Mesenchymal stem cell (in vitro differentiated cells and primary cell): ENCODE measurements at regions not wholly inside any gene's neighbourhood (a gene's known extent, or its start where the extent isn't known, plus 50 kb on each side); places are given as distances from the start of the nearest gene placed in this dataset.

Experiments
- DNase-seq: peaks from one replicate; pipeline ENCODE4 v3.0.0-alpha.2; 2013
- H2AFZ ChIP-seq: one replicate; pipeline ENCODE4 v1.6.1; 2013; ENCODE audit warnings: low read depth, mild to moderate bottlenecking, control low read depth, inconsistent platforms, low read length, moderate library complexity
- H2AK5ac ChIP-seq: 2 replicates; pipeline ENCODE4 v1.6.1; 2013; ENCODE audit warnings: low read length, moderate library complexity, mild to moderate bottlenecking, inconsistent platforms; ENCODE audit not compliant: severe bottlenecking
- H2BK120ac ChIP-seq: one replicate; pipeline ENCODE4 v1.6.1; 2013; ENCODE audit warnings: low read depth, mild to moderate bottlenecking, inconsistent platforms, low read length, moderate library complexity
- H2BK12ac ChIP-seq, 2 experiments: one replicate each; pipeline ENCODE4 v1.6.1; 2013; ENCODE audit warnings: inconsistent platforms in 2 of 2, low read length in 2 of 2, mild to moderate bottlenecking in 2 of 2, moderate library complexity in 2 of 2, control low read depth in 1 of 2
- H2BK15ac ChIP-seq: one replicate; pipeline ENCODE4 v1.6.1; 2013; ENCODE audit warnings: mild to moderate bottlenecking, low read depth, inconsistent platforms; ENCODE audit not compliant: poor library complexity, severe bottlenecking
- H2BK5ac ChIP-seq: 2 replicates; pipeline ENCODE4 v1.6.1; 2013; ENCODE audit warnings: low read depth, mild to moderate bottlenecking, low read length, control low read depth, inconsistent platforms; ENCODE audit not compliant: poor library complexity, severe bottlenecking
- H3K14ac ChIP-seq, 2 experiments: one replicate each; pipeline ENCODE4 v1.6.1; 2013; ENCODE audit warnings: inconsistent platforms in 2 of 2, low read length in 2 of 2, control low read depth in 1 of 2, mild to moderate bottlenecking in 1 of 2, moderate library complexity in 1 of 2
- H3K18ac ChIP-seq, 2 experiments: one replicate each; pipeline ENCODE4 v1.6.1; 2013; ENCODE audit warnings: inconsistent platforms in 2 of 2, low read length in 2 of 2, control low read depth in 1 of 2, low read depth in 1 of 2, mild to moderate bottlenecking in 1 of 2
- H3K23ac ChIP-seq, 2 experiments: one replicate each; pipeline ENCODE4 v1.6.1; 2013; ENCODE audit warnings: inconsistent platforms in 2 of 2, low read length in 2 of 2, mild to moderate bottlenecking in 2 of 2, moderate library complexity in 2 of 2, control low read depth in 1 of 2
- H3K27ac ChIP-seq: 2 replicates; pipeline ENCODE4 v1.5.1; 2013; ENCODE audit warnings: mild to moderate bottlenecking, moderate library complexity, low read length, control low read depth, inconsistent platforms; ENCODE audit not compliant: poor library complexity, severe bottlenecking
- H3K27me3 ChIP-seq, 2 experiments: 2 replicates each; pipeline versions ENCODE4 v1.6.1 to v1.7.0; 2013; ENCODE audit warnings: low read length in 2 of 2, mild to moderate bottlenecking in 2 of 2, moderate library complexity in 2 of 2, control low read depth in 1 of 2, inconsistent platforms in 1 of 2; ENCODE audit not compliant: control insufficient read depth in 1 of 2, insufficient read depth in 1 of 2
- H3K36me3 ChIP-seq, 2 experiments: 2 replicates each; pipeline versions ENCODE4 v1.6.1 to v1.7.0; 2013; ENCODE audit warnings: low read length in 2 of 2, control low read depth in 1 of 2, inconsistent platforms in 1 of 2, low read depth in 1 of 2, mild to moderate bottlenecking in 1 of 2; ENCODE audit not compliant: insufficient read depth in 2 of 2, control insufficient read depth in 1 of 2
- H3K4ac ChIP-seq, 2 experiments: one replicate each; pipeline ENCODE4 v1.6.1; 2013; ENCODE audit warnings: inconsistent platforms in 2 of 2, low read length in 2 of 2, mild to moderate bottlenecking in 2 of 2, moderate library complexity in 2 of 2, control low read depth in 1 of 2, low read depth in 1 of 2
- H3K4me1 ChIP-seq: 2 replicates; pipeline ENCODE4 v1.6.1; 2013; ENCODE audit warnings: low read depth, low read length, control low read depth; ENCODE audit not compliant: control insufficient read depth, insufficient read depth
- H3K4me2 ChIP-seq: 2 replicates; pipeline ENCODE4 v1.6.1; 2013; ENCODE audit warnings: low read length, mild to moderate bottlenecking, inconsistent platforms; ENCODE audit not compliant: poor library complexity, severe bottlenecking
- H3K4me3 ChIP-seq, 2 experiments: 2 replicates each; pipeline versions ENCODE4 v1.5.1 to v1.7.0; 2013; ENCODE audit warnings: low read length in 2 of 2, mild to moderate bottlenecking in 2 of 2, control low read depth in 1 of 2, low read depth in 1 of 2; ENCODE audit not compliant: insufficient read depth in 1 of 2
- H3K79me1 ChIP-seq: replicated peaks from 2 replicates; pipeline ENCODE4 v1.6.1; 2013; ENCODE audit warnings: mild to moderate bottlenecking, control low read depth, low read length, inconsistent platforms; ENCODE audit not compliant: poor library complexity, severe bottlenecking
- H3K9ac ChIP-seq: 2 replicates; pipeline ENCODE4 v1.7.0; 2013; ENCODE audit warnings: mild to moderate bottlenecking, low read length, moderate library complexity
- H3K9me3 ChIP-seq: 2 replicates; pipeline ENCODE4 v1.7.0; 2013; ENCODE audit warnings: mild to moderate bottlenecking, low read length; ENCODE audit not compliant: control insufficient read depth
- H4K8ac ChIP-seq: one replicate; pipeline ENCODE4 v1.6.1; 2013; ENCODE audit warnings: inconsistent platforms, mild to moderate bottlenecking, low read length, moderate library complexity
- H4K91ac ChIP-seq: one replicate; pipeline ENCODE4 v1.6.1; 2013; ENCODE audit warnings: mild to moderate bottlenecking, low read length, inconsistent platforms
- WGBS: methylation state at CpG from one replicate; pipeline ENCODE4 v1.1.7; 2013; ENCODE audit warnings: mixed read lengths; 5-methylcytosine and 5-hydroxymethylcytosine counted together

DNA sequence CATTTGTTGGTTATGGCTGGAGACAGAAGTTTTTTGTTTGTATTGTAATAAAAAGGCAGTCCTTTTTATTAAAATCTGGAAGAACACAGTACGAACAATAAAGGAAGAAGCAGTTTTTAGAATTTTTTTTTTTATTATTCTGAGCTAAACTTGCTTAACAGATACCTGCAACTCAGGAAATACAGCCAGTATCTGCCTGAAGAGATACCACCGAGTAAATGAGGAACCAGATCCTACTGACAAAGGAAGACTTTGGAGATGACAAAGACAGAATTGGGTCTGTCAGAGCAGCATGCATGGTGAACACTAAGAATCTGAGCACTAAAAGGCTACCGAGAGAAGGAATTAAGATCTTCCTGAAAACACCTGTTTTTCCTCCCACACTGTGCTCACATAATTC is 1335.9 kb upstream of the SORCS1 start:
- WGBS, result 88% methylated on average over 2 of the region's 3 CpGs
- Histone ChIP-seq H3K9ac (no peak overlapping the region), H3K27me3 (no peaks in the 10 kb centered on the region), H3K27ac (no peak overlapping the region), H3K4me2 (no peak overlapping the region), H3K14ac (no peak overlapping the region), H2BK12ac (no peak overlapping the region), H3K4me3 (no peak overlapping the region), H2AFZ (no peak overlapping the region), H3K4ac (no peak overlapping the region), H2BK120ac (no peak overlapping the region), H3K9me3 (no peaks in the 10 kb centered on the region), H3K79me1 (no peaks in the 10 kb centered on the region), H3K18ac (no peak overlapping the region), H3K4me1 (no peaks in the 10 kb centered on the region), H2BK5ac (no peak overlapping the region), H3K23ac (no peak overlapping the region), H2BK15ac (no peak overlapping the region), H3K36me3 (no peaks in the 10 kb centered on the region), H4K8ac (no peak overlapping the region), H2AK5ac (no peak overlapping the region), H4K91ac (no peak overlapping the region)
- no peak for DNase-seq

GRCh38 chr10:108496106-108496505 is 1331.6 kb upstream of the SORCS1 start:
- Histone ChIP-seq H3K36me3 (no peaks in the 10 kb centered on the region), H4K8ac (no peak overlapping the region), H3K4ac (no peak overlapping the region), H2BK15ac (no peak overlapping the region), H2BK12ac (no peak overlapping the region), H2AFZ (no peak overlapping the region), H2BK120ac (no peak overlapping the region), H3K4me1 (no peaks in the 10 kb centered on the region), H3K79me1 (no peaks in the 10 kb centered on the region), H3K4me3 (no peak overlapping the region), H3K27me3 (no peaks in the 10 kb centered on the region), H2BK5ac (no peak overlapping the region), H3K9me3 (no peaks in the 10 kb centered on the region), H3K18ac (no peak overlapping the region), H3K4me2 (no peak overlapping the region), H3K27ac (no peak overlapping the region), H4K91ac (no peak overlapping the region), H3K23ac (no peak overlapping the region), H3K14ac (no peak overlapping the region), H2AK5ac (no peak overlapping the region), H3K9ac (no peak overlapping the region)
- no peak for DNase-seq

DNA sequence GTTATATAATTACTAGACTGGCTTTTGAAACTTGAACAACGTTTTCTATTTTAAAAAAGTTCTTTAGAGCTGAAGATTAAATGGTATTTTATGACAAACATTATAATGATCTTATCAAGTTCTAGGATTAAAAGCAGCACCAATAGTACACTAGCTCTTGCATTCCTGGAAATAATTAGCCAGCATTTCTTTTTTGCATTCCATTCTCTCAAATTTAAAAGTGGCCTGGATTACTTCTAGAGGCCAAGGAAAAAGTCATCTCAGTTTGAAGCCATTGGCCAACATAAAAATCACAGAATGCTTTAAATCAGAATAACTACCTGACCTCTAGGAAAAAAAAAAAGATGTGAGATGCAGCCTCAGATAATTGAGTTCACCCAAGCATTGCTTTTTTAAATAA is 1326.4 kb upstream of the SORCS1 start:
- no peak overlapping the region for H3K14ac ChIP-seq
- no peak overlapping the region for H4K91ac ChIP-seq
- H3K4me3 ChIP-seq, result no peak overlapping the region
- no peak overlapping the region for H3K18ac ChIP-seq
- no peak overlapping the region for H3K9ac ChIP-seq
- no peak overlapping the region for H2AFZ ChIP-seq
- H2BK120ac ChIP-seq, result no peak overlapping the region
- H3K23ac ChIP-seq, result no peak overlapping the region
- no peak overlapping the region for H2BK15ac ChIP-seq
- H3K27me3 ChIP-seq, result no peaks in the 10 kb centered on the region
- H3K4me1 ChIP-seq, result no peaks in the 10 kb centered on the region
- no peak overlapping the region for H4K8ac ChIP-seq
- no peak overlapping the region for H2BK5ac ChIP-seq
- WGBS, result no CpG with 5 or more reads among the region's 1 CpG
- no peaks in the 10 kb centered on the region for H3K36me3 ChIP-seq
- H3K4ac ChIP-seq, result no peak overlapping the region
- no peak overlapping the region for H2BK12ac ChIP-seq
- H3K9me3 ChIP-seq, result no peaks in the 10 kb centered on the region
- no peaks in the 10 kb centered on the region for H3K79me1 ChIP-seq
- no peak for DNase-seq
- no peak overlapping the region for H2AK5ac ChIP-seq
- H3K27ac ChIP-seq, result no peak overlapping the region
- H3K4me2 ChIP-seq, result no peak overlapping the region

- H3K4ac ChIP-seq, result no peak overlapping the region
- no peaks in the 10 kb centered on the region for H3K27me3 ChIP-seq
- H2AFZ ChIP-seq, result no peak overlapping the region
- no peak overlapping the region for H2BK5ac ChIP-seq
- no peak overlapping the region for H3K14ac ChIP-seq
- H2BK120ac ChIP-seq, result no peak overlapping the region
- no peaks in the 10 kb centered on the region for H3K36me3 ChIP-seq
- no peak overlapping the region for H3K27ac ChIP-seq
- WGBS, result 100% methylated on average over 1 of the region's 1 CpG
- H2AK5ac ChIP-seq, result no peak overlapping the region
- no peak overlapping the region for H3K4me3 ChIP-seq
- no peak overlapping the region for H4K91ac ChIP-seq
- H3K4me1 ChIP-seq, result no peaks in the 10 kb centered on the region
- H3K9me3 ChIP-seq, result peaks cover 6% of the 10 kb centered on the region
- H3K23ac ChIP-seq, result no peak overlapping the region
- no peak overlapping the region for H3K9ac ChIP-seq
- H2BK15ac ChIP-seq, result no peak overlapping the region
- DNase-seq, result no peak
- no peak overlapping the region for H2BK12ac ChIP-seq
- H3K4me2 ChIP-seq, result no peak overlapping the region
- H4K8ac ChIP-seq, result no peak overlapping the region
- H3K79me1 ChIP-seq, result no peaks in the 10 kb centered on the region
- H3K18ac ChIP-seq, result no peak overlapping the region
Observed at GRCh38 chr10:108471420-108471819, 1306.9 kb upstream of the SORCS1 start.
